GM18951 (cell line): ENCODE measurements at regions not wholly inside any gene's neighbourhood (a gene's known extent, or its start where the extent isn't known, plus 50 kb on each side); places are given as distances from the start of the nearest gene placed in this dataset.
"Not testable (repeated sequence)": the region's sequence is repeated elsewhere in the genome, so short reads cannot be mapped to it uniquely, and the experiment has no call there.

Experiments used
- POLR2A ChIP-seq: IDR thresholded peaks from 4 replicates; pipeline ENCODE4 v1.6.1; 2011; ENCODE audit warnings: mild to moderate bottlenecking; ENCODE audit not compliant: insufficient read length, insufficient read depth; ENCODE audit errors: extremely low read depth
- in situ Hi-C: fragments of 300-500 bp; cut with MboI; formaldehyde crosslinking; loops from one replicate; pipeline ENCODE4 v1.12.0; 2022; ENCODE audit warnings: low sequenced_read_pairs, mixed read lengths, inconsistent platforms; ENCODE audit not compliant: unreplicated experiment

DNA sequence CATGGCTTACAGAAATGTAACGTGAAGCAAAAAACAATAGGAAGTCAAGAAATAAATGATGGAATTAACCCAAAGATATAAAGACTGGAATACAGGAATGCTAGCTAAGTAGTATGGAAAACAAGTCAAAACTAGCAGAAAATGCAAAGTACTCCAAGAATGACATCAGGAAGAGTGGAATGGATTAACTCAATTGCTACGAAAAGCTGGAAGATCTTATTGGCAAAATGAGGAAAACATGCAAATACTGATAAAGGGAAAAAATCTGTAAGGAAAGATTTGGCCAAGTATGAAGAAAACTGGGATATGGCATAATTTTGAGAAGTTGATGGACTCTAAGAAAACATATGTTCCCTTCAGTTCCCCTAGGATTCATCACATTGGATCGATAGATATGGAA lies 324.5 kb upstream of the ZNF608 start:
- in situ Hi-C loops, result no loop called here
- TF ChIP-seq POLR2A, result no peak

DNA sequence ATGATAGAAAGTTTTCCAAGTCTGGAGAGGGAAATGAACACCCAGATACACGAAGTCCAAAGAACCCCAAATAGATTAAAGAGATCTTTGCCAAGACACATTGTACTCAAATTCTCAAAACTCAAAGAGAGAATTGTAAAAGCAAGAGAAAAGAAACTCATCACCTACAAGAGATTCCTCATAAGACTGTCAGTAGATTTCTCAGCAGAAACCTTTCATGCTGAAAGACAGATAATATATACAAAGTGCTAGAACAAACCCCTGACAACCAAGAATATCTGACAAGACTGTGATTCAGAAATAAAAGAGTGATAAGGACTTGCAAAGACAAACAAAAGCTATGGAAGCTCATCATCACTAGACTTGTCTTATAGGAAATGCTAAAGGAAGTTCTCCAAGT lies 326.7 kb upstream of the ZNF608 start:
- in situ Hi-C loops, result no loop called here
- TF ChIP-seq POLR2A, result no peak

DNA sequence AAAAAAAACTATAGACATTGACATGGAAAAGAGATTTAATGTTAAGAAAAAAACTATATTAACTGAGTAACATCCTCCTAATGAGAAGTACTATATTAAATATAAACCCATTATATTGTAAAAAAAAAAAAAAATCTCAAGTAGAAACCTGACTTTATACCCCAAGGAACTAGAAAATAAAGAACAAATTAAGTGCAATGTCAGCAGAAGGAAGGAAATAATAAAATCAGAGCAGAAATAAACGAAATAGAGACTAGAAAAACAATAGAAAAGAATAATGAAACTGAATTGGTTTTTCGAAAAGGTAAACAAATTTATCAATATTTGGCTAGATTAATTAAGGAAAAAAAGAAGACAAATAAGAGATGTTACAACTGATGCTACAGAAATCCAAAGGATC lies 329.1 kb upstream of the ZNF608 start:
- TF ChIP-seq POLR2A, result no peak
- in situ Hi-C loops, result no loop called here

GRCh38 chr5:125079028-125079427 lies 332.6 kb upstream of the ZNF608 start:
- in situ Hi-C loops, result not testable (repeated sequence)

DNA sequence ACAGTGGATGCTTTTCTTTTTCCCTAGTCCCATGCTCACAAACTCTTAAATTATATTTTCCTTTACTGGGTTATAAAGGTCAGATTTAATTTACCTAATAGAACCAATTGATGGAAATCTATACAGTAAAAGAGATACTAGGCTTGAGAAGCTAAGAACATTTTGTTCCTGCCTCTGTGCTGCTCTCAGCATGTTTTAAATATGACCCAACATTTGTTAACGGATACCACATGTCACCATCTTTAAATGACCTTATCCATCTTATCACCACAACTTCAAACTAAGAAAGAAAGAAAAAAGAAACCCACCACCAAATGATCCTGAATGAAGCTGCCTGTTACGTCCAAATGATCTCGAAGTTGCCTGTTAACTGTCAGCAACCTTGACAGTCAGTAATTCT lies 334.7 kb upstream of the ZNF608 start:
- TF ChIP-seq POLR2A, result no peak
- in situ Hi-C loops, result no loop called here

GRCh38 chr5:125083981-125084380 lies 337.5 kb upstream of the ZNF608 start:
- TF ChIP-seq POLR2A, result no peak
- in situ Hi-C loops, result no loop called here

DNA sequence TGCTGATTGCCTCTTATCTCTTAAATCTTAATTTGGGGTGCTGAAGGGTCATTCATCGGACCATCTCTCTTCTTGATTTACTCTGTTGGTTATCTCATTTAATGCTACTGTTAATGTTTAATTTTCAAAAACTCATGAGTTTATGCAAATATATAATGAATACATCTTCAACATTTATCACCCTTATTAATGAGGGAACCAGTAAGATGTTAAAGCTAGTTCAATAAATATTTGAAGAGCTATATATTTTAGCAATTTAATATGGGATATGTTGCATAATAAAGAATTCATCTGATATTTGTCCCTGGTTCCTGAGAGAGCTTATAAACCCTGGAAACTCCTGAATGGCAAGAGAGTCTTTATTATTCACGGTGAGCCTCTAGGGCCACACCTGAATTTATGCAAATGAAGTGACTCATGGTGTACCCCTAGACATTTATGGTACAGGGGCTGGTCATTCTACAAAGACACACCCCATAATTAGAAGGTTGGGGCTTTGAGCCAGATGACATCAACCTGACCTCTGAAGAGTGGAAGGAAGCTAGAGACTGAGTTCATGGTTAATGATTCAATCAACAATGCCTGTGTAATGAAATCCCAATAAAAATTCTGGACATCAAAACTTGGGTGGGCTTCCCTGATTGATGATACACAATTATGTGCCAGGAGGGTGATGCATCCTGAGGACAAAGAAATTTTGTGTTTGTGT lies 339.5 kb upstream of the ZNF608 start:
- in situ Hi-C loops, result no loop called here
- TF ChIP-seq POLR2A, result no peak

- in situ Hi-C loops, result no loop called here
- no peak for TF ChIP-seq POLR2A
Measured at GRCh38 chr5:125088522-125089105, 342.2 kb upstream of the ZNF608 start.

DNA sequence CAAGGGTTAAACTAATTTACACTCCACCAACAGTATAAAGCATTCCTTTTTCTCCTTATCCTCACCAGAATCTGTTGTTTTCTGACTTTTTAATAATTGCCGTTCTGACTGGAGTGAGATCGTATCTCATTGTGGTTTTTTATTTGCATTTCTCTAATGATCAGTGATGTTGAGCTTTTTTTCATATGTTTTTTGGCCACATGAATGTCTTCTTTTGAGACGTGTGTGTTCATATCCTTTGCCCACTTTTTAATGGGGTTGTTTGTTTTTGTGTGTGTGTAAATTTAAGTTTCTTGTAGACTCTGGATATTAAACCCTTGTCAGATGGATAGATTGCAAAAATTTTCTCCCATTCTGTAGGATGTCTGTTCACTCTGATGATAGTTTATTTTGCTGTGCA lies 345.7 kb upstream of the ZNF608 start:
- in situ Hi-C loops, result not testable (repeated sequence)

GRCh38 chr5:125093776-125094175 lies 347.3 kb upstream of the ZNF608 start:
- in situ Hi-C loops, result no loop called here
- no peak for TF ChIP-seq POLR2A

DNA sequence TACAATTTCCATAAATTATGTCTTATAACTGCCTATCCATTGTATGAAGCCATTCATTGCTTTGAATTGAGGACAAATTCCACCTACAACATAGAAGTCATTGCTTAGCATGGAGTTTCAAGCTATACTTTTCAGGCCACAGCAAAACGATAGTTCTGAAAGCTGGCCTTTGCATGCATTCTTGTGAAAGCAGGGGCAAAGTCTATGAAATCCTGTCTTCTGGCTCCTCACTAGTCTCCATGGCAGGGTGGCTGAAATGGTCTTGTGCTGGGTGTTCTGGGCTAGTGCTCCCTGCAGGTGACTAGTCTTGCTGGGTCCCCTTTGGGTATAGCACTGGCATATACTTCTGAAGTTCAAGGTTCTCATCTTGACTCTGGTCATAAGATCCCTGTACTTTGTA lies 353.9 kb upstream of the ZNF608 start:
- no peak for TF ChIP-seq POLR2A
- in situ Hi-C loops, result no loop called here

GRCh38 chr5:125100951-125101350 lies 354.5 kb upstream of the ZNF608 start:
- no peak for TF ChIP-seq POLR2A
- in situ Hi-C loops, result no loop called here

DNA sequence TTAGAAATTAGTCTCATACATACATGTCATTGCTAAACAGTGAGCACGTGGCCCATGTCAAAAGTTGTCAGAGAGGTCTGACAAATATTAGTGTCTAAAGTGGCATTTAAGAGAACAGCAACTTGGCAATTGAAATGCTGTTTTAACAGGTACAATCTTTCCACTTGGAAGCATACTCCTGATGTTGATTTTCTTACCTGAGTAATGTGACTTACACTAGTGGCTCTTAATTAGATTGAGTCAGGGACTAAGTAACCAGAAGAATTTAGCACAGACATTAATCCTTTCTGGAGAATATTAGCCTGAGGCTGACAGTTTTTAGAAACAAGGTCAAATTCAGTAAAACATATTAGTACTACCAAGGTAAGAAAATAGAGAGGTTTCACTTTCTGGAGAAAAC lies 357.0 kb upstream of the ZNF608 start:
- in situ Hi-C loops, result no loop called here
- no peak for TF ChIP-seq POLR2A

GRCh38 chr5:125106271-125106670 lies 359.8 kb upstream of the ZNF608 start:
- in situ Hi-C loops, result no loop called here
- TF ChIP-seq POLR2A, result no peak

DNA sequence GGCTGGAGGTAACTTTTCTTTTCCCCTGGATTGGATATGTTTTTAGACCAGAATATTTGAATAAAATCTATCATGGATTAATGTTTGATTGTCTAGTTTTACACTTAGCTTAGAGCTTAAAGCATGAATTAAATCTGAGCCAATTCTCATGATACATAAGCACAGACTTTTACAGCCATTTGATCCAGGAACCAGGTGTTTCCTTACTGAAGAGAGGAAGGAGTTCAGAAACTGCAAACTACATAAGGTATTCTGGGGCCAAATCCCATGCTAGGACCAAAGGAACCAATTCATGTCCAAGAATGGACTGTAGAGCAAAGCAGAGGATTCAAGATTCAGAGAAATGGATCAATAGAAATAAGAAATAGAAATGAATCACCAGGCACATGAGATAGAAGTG lies 360.4 kb upstream of the ZNF608 start:
- in situ Hi-C loops, result no loop called here
- no peak for TF ChIP-seq POLR2A
